GM21447 (cell line): ENCODE measurements at regions not wholly inside any gene's neighbourhood (a gene's known extent, or its start where the extent isn't known, plus 50 kb on each side); places are given as distances from the start of the nearest gene placed in this dataset.
"Not testable (repeated sequence)": the region's sequence is repeated elsewhere in the genome, so short reads cannot be mapped to it uniquely, and the experiment has no call there.

Experiments
- ATAC-seq: cut with Tn5 transposase; IDR thresholded peaks from one replicate; pipeline ENCODE4 v1.9.1; 2021; ENCODE audit not compliant: unreplicated experiment

GRCh38 chr10:63077800-63078199, 55.3 kb upstream of the NRBF2 start:
- ATAC-seq: no peak

GRCh38 chr10:63072951-63073350, 60.2 kb upstream of the NRBF2 start:
- ATAC-seq: no peak

GRCh38 chr10:63071145-63071544, 62.0 kb upstream of the NRBF2 start:
- ATAC-seq: no peak

DNA sequence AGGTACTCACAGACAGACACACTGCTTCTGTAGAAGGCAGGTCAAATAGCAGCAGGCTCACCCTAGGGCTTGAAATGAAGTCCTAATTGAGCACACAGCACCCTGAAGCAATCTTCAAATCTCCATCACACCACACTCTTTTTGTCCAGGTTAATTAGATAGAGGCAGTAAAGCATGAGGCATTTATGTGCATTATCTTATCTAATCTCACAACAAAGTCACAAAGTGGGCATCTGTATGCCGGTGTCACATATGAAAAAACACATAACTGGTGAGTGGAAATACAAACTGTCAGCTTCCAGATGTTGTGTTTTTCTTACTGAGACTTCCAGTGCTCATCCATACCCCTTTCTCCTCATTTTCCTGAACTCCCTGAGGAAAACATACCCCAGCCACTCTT, 63.8 kb upstream of the NRBF2 start:
- ATAC-seq: no peak

DNA sequence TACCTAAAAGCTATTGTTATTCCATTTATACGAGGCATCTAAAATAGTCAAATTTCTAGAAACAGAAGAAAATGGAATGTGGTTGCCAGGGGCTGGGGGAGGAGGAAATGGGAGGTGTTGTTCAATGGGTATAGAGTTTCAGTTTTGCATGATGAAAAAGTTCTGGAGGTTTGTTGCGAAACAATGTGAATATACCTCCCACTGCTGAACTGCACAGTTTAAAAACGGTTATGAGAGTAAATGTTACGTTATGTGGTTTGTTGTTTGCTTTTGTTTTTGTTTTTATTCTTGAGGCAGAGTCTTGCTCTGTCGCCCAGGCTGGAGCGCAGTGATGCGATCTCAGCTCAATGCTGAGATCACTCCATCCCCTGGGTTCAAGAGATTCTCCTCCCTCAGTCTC, 64.9 kb upstream of the NRBF2 start:
- ATAC-seq: no peak

DNA sequence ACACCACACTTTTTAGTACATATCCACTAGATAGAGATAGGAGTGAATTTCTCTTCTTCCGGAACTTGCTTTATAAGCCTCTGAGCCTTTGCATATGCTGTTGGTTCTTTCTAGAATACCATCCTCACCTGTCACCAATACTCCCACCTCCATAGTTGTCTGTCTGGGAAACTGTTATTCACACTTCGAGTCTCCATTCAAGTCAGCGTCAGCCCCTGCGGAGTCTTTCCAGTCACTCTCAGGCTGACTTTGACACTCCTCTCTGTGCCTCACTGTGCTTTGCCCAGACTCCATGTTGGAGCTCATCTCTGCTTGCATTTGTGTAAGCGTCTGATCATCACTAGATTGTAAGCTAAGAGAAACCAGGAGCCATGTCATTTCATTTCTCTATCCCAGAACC, 66.5 kb upstream of the NRBF2 start:
- ATAC-seq: no peak

DNA sequence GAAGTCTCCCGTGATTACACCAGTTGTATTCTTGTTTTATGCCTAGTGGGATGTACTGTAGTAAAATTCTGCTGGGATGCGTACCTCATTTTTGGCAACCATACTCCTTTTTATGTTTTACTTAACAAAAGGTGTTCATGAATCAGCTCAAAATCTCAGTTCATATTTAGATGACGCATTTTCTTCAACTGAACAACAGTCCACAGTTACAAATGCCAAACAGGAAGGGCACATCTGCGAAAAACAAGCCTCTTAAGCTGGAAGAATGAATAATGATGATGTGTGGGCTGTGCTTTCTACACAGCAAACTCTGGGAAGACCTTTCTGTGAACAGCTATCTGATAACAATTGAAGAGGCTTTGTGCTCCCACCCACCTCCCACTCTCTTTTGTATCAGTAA, 68.4 kb upstream of the NRBF2 start:
- ATAC-seq: no peak

DNA sequence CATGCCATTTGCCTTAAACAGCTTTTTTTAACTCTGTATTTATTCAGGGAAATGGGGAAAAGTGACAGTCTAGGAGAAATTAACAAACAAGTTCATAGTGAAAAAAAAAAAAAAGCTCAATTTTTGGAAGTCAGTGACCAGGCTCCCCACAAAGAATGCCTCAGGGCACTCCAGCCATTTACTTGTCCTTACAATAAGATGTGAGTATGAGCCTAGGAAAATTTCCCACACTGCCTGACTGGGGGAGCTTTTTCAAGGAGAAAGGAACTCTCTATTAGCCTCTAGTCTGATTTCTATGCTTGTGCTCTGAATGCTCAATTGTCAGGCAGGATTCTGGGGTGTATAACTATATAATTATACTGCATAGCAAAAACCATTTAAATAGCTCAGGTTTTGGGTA, 74.9 kb upstream of the NRBF2 start:
- no peak for ATAC-seq

GRCh38 chr10:63057509-63057908, 75.6 kb upstream of the NRBF2 start:
- ATAC-seq: no peak

DNA sequence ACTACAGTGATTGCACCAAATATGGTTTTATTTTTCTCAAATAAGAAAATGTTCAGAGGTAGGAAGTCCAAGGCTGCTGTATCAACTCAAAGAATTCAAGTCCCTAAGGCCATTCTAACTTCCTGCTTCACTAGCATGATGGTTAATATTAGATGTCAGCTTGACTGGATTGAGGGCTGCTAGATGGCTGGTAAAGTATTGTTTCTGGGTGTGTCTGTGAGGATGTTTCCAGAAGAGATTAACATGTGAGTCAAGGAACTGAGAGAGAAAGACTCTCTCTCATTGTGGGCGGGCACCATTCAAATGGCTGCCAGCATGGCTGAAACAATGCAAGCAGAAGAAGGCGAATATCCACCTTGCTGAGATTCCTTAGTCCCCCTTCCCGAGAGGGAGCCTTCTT, 77.4 kb upstream of the NRBF2 start:
- no peak for ATAC-seq

DNA sequence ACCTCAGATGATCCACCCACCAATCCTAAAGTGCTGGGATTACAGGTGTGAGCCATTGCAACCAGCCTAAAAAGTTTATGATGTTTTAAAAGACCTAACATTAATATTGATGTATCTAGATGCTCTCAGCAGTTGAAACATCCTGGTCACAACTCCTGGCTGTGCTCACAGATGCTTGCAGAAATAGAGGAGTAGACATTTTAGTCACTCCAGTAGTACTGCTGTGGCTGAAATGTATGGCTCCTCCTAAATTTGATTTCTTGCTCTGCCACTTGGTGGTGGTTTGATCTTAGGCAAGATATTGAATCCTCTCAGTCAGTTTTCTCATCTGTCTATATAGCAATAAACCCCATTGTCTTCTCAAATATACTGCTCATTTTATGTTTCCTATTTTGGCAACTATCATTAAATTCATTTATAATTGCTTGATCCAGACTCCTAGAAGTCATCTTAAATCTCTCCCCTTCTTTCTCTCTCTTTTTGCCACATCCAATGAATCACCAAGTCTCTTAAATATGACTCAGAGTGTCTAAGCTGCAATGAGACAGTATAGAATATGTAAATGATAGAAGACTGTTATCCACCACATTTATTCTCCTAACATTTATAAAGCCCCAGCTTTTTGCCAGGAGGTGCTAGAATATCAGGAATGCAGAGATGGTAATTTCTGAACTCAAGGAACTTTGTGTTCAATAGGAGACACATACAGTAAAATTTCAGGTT, 78.1 kb upstream of the NRBF2 start:
- no peak for ATAC-seq

DNA sequence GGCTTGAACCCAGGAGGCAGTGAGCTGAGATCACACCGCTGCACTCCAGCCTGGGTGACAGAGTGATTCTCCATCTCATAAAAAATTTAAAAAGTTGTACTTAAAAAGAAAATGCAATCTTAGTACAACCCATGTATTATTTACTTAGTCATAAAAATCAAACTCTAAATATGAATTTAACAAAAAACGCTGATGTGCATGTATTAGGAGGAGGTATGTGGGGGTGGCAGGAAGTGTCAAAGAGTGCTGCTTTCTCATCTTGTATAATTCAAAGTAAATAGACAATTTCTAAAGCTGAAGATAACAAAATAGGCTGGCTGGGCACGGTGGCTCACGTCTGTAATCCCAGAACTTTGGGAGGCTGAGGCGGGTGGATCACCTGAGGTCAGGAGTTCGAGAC, 81.0 kb upstream of the NRBF2 start:
- no peak for ATAC-seq

DNA sequence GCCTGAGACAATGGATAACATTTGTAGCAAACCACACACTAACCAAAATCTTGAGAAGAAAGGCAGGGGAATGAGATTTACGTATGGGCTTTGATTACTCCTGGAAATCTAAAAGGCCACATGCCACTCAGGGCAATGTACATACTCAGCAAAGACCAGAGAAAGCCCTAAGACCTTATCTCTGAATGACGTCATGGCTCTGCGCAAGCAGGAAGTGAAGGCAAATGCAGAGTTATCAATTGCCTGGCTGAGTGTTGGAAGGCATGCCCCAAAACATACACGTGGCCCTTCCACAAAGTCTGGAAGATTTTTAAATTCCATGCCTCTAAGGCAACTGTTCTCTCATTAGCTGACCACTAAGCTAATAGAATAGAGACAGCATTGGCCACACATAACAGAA, 90.9 kb upstream of the NRBF2 start:
- ATAC-seq: no peak

DNA sequence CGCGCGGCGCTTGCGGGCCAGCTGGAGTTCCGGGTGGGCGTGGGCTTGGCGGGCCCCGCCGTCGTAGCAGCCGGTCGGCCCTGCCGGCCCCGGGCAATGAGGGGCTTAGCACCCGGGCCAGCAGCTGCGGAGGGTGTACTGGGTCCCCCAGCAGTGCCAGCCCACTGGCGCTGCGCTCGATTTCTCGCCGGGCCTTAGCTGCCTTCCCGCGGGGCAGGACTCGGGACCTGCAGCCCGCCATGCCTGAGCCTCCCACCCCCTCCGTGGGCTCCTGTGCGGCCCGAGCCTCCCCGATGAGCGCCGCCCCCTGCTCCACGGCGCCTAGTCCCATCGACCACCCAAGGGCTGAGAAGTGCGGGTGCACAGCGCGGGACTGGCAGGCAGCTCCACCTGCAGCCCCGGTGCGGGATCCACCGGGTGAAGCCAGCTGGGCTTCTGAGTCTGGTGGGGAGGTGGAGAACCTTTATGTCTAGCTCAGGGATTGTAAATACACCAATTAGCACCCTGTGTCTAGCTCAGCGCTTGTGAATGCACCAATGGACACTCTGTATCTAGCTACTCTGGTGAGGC, 99.4 kb upstream of the NRBF2 start:
- ATAC-seq: not testable (repeated sequence)

GRCh38 chr10:63030536-63030935, 102.6 kb upstream of the NRBF2 start:
- ATAC-seq: no peak

- no peak for ATAC-seq
These were observed 105.6 kb upstream of the NRBF2 start for GRCh38 chr10:63027531-63027930.

GRCh38 chr10:63021225-63021624, 111.9 kb upstream of the NRBF2 start:
- ATAC-seq: no peak

DNA sequence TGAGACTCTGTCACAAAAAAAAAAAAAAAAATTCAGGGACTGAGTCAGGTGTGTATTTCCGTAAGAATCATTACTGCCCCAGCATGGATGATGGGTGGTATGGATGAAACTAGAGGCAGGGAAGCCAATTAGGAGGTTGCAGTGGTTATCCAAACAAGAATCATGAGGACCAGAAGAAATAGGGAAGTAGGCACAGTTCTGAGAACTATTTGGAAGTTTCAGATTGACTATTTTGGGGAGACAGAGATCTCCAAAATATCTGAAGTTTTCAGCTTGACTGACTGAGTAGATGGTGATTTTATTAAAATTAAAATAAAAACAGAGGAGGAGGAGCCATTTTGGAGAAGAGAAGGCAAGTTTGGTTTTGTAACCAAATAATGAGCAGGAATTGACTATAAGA, 119.4 kb upstream of the NRBF2 start:
- no peak for ATAC-seq

DNA sequence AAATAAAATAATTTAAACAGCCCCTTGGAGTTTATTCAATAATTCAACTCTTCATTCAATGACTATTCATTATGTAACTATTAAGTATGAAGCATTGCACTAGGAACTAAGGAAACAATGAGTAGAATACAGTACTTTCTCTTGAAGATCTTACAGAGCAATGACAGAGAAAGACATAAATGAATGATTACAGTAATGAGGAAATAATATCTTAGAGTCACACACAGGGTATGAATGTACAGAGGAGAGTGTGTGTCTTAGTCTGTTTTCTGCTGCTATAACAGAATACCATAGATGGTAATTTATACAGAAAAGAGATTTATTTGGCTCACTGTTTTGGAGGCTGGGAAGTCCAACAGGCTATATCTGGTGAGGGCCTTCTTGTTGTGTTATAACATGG, 120.5 kb upstream of the NRBF2 start:
- no peak for ATAC-seq

DNA sequence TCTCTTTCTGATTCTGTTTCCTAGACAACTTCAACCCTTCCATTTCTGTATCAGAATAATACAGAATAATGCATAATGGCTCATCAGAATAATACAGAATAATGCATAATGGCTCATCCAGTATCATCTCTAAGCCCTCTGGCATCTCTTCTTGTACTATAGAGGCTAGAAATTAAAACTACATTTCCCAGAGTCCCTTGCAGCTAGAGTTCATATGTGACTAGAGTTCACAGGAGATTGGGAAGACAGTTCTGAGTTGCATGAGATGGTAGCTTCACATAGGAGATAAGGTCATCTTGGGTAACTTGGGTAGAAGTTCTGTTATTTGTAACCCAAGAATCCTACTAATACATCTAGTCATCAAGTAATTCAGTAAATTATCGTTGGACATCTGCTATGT, 122.9 kb upstream of the NRBF2 start:
- no peak for ATAC-seq

DNA sequence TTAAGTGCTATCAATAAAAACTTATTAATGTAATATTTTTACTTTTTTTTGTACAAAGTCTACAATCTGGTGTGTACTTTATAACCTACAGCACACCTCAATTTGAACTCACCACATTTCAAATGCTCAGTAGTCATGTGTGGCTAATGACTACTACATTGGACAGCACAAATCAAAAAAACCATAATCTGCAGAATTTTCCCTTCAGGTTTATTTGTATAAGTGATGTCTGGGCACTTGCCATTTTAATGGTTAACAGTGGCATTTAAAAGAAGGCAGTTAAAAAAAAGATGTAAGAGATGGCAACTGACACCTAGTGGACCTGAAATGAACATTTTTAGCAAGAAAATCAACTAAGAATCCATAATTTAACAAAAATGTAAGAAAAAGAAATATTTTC, 124.6 kb upstream of the NRBF2 start:
- no peak for ATAC-seq

DNA sequence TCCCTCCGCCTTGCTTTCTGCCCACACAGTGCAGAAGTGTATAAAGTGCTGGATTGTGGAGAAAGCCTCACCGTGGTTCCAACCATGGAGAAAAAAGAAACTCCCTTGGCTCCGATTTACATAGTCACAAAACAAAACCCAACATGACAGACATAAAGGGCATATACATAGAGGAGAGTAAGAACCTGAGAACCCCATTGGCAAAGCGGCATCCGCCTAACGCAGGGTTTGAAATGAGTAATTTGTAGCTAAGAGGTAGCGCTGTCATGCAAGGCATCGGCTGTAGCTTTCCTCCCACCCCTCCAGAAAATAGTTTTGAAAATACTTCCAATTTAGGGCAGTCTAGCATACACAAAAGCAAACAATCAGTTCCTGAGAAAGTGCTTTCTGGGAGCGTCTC, 126.0 kb upstream of the NRBF2 start:
- no peak for ATAC-seq

- ATAC-seq: no peak
These were observed 127.9 kb upstream of the NRBF2 start for GRCh38 chr10:63005246-63005645.
